ENCODE measurements at regions not wholly inside any gene's neighbourhood (a gene's known extent, or its start where the extent isn't known, plus 50 kb on each side); places are given as distances from the start of the nearest gene placed in this dataset.

GRCh38 chr1:191895462-191896058 is 262.7 kb upstream of the RGS18 start:
- TF ChIP-seq, protein P1, sequence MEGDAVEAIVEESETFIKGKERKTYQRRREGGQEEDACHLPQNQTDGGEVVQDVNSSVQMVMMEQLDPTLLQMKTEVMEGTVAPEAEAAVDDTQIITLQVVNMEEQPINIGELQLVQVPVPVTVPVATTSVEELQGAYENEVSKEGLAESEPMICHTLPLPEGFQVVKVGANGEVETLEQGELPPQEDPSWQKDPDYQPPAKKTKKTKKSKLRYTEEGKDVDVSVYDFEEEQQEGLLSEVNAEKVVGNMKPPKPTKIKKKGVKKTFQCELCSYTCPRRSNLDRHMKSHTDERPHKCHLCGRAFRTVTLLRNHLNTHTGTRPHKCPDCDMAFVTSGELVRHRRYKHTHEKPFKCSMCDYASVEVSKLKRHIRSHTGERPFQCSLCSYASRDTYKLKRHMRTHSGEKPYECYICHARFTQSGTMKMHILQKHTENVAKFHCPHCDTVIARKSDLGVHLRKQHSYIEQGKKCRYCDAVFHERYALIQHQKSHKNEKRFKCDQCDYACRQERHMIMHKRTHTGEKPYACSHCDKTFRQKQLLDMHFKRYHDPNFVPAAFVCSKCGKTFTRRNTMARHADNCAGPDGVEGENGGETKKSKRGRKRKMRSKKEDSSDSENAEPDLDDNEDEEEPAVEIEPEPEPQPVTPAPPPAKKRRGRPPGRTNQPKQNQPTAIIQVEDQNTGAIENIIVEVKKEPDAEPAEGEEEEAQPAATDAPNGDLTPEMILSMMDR (IDR thresholded peaks at IDR 0.05): no peak
- no peak for TF ChIP-seq POLR2A (IDR thresholded peaks at IDR 0.05)
